ENCODE measurements at regions not wholly inside any gene's neighbourhood (a gene's known extent, or its start where the extent isn't known, plus 50 kb on each side); places are given as distances from the start of the nearest gene placed in this dataset.

DNA sequence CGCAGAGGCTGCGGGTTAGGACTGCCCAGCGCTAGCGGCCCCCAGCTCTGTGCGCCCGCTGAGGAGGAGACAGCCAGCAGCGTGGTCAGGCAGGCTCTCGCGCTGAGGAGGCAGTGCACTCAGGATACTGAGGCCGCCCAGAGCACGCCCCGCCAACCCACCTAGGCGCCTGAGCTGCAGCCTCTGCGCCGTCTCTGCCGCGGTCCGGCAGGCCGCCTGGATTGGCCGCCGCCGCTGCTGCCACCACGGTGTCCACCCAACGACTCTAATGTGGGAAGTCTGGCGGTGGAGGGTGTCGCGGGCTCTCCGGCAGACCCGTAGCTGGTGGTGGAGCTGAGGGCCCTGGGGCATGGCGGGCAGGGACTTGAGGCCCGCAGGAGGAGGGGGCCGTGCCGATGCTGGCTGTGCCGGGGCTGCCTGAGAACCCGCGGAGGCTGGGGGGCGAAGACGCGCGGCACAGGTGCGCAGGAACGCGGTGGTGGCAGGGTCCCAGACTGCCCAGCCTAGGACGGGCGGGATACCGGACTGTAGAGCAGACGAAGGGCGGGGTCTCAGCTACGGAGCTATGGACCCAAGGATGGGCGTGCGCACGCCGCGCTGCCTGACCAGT is 69.9 kb downstream of the ASCL4 start:
- peak overlapping the region; percentile 45 to 67 for H3K27ac ChIP-seq
- no peaks in the 10 kb centered on the region for H3K4me1 ChIP-seq (replicated peaks)
- H3K27me3 ChIP-seq (replicated peaks; ENCODE audit: insufficient read depth), result no peaks in the 10 kb centered on the region
- DNase-seq (ENCODE audit: low spot score), result no peak
- intact Hi-C loops (cut with DNase I), result no loop called here
- H3K9me3 ChIP-seq, result no peaks in the 10 kb centered on the region
- H3K36me3 ChIP-seq, result no peaks in the 10 kb centered on the region
- WGBS, result under 1% methylated on average over 51 of the region's 54 CpGs
- H3K4me3 ChIP-seq, result peak overlapping the region; percentile 28 to 32
- TF ChIP-seq CTCF (IDR thresholded peaks at IDR 0.05) (no peak), POLR2AphosphoS5 (IDR thresholded peaks at IDR 0.05) (no peak), POLR2A (IDR thresholded peaks at IDR 0.05) (no peak)

- intact Hi-C loops (cut with DNase I), result no loop called here
- Histone ChIP-seq H3K4me3 (peak overlapping the region; percentile 16 to 32), H3K36me3 (no peaks in the 10 kb centered on the region), H3K4me1 (replicated peaks) (no peaks in the 10 kb centered on the region), H3K9me3 (no peaks in the 10 kb centered on the region), H3K27me3 (replicated peaks; ENCODE audit: insufficient read depth) (no peaks in the 10 kb centered on the region), H3K27ac (peak overlapping the region; percentile 38 to 67)
- 9% methylated on average over 43 of the region's 51 CpGs for WGBS
- DNase-seq (ENCODE audit: low spot score), result no peak
- TF ChIP-seq POLR2A (IDR thresholded peaks at IDR 0.05) (no peak), CTCF (IDR thresholded peaks at IDR 0.05) (no peak)
Observed at GRCh38 chr12:107845226-107845979, 70.9 kb downstream of the ASCL4 start.

DNA sequence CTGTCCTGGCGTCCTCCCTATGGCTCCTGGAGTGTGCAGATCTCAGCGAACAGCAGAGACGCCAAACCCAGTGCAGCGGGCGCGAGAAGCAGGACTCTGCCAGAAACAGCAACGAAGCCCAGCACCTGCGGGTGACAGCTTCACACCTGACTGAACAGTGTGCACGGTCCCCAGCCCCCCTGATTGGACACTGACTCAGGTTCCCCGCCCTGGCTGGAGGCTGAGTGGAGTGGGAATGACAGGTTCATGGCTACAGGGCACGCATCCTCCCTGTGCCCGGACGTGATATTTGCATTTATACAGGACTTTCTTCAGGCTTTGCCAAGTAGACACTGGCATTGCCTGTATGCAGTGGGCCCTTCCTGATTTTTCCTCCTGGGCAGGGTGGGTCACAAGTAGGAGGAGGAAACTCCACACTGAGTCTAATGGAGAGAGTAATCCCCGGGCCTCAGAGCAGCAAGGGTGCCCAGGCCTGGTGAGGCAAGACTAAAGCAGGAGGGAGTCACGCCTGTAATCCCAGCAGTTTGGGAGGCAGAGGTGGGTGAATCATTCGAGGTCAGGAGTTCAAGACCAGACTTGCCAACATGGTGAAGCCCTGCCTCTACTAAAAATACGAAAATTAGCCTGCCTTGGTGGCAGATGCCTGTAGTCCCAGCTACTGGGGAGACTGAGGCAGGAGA is 71.6 kb downstream of the ASCL4 start:
- peak; percentile 37 for DNase-seq (ENCODE audit: low spot score)
- no peak for TF ChIP-seq POLR2AphosphoS5 (IDR thresholded peaks at IDR 0.05)
- TF ChIP-seq CTCF (IDR thresholded peaks at IDR 0.05), result no peak
- TF ChIP-seq POLR2A (IDR thresholded peaks at IDR 0.05), result no peak
- no peaks in the 10 kb centered on the region for H3K27me3 ChIP-seq (replicated peaks; ENCODE audit: insufficient read depth)
- H3K4me3 ChIP-seq, result peak overlapping the region; percentile 16 to 32
- peak overlapping the region; percentile 38 to 67 for H3K27ac ChIP-seq
- H3K36me3 ChIP-seq, result no peaks in the 10 kb centered on the region
- no peaks in the 10 kb centered on the region for H3K4me1 ChIP-seq (replicated peaks)
- intact Hi-C loops (cut with DNase I), result no loop called here
- H3K9me3 ChIP-seq, result no peaks in the 10 kb centered on the region
- WGBS, result 47% methylated on average over 17 of the region's 17 CpGs

DNA sequence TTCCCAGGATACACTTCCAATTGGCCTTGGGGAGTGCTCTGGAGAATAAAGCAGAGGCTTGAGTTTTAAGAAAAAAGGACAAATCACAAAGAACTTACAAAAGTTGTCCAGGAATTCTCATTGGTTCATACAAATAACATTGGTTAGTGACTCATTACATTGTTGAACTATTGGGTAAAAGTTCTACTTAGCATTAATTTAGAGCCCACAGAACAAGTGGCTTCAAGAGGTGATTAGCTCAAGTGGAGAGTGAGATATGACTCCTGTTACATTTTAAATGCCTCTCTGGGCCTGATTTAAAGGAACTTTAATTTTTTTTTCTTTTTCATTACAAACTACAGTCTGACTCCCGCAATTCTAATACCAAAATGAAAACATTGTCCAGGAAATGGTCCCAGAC is 72.9 kb downstream of the ASCL4 start:
- TF ChIP-seq CTCF (IDR thresholded peaks at IDR 0.05) (no peak), POLR2AphosphoS5 (IDR thresholded peaks at IDR 0.05) (no peak), POLR2A (IDR thresholded peaks at IDR 0.05) (no peak)
- no peak for DNase-seq (ENCODE audit: low spot score)
- H3K9me3 ChIP-seq, result no peaks in the 10 kb centered on the region
- H3K27ac ChIP-seq, result no peak overlapping the region
- WGBS, result 50% methylated on average over 1 of the region's 1 CpG
- H3K36me3 ChIP-seq, result no peaks in the 10 kb centered on the region
- no peaks in the 10 kb centered on the region for H3K4me1 ChIP-seq (replicated peaks)
- intact Hi-C loops (cut with DNase I), result no loop called here
- no peak overlapping the region for H3K4me3 ChIP-seq
- no peaks in the 10 kb centered on the region for H3K27me3 ChIP-seq (replicated peaks; ENCODE audit: insufficient read depth)
